Fibroblast of skin of right quadriceps (primary cell): ENCODE measurements at regions not wholly inside any gene's neighbourhood (a gene's known extent, or its start where the extent isn't known, plus 50 kb on each side); places are given as distances from the start of the nearest gene placed in this dataset.

Source experiments
- DNase-seq: peaks from one replicate; pipeline ENCODE4 v3.0.0-alpha.2; 2013

- no peak for DNase-seq
Observed at GRCh38 chr7:41334071-41334862, 368.6 kb downstream of the INHBA start.

- DNase-seq = peak; percentile 98
Observed at GRCh38 chr7:41333511-41333910, 369.4 kb downstream of the INHBA start.

GRCh38 chr7:41331194-41331593 lies 371.7 kb downstream of the INHBA start:
- no peak for DNase-seq

GRCh38 chr7:41328544-41328943 lies 374.3 kb downstream of the INHBA start:
- DNase-seq = peak; percentile 70

GRCh38 chr7:41328131-41328530 lies 374.8 kb downstream of the INHBA start:
- DNase-seq = peak; percentile 49

GRCh38 chr7:41326616-41327015 lies 376.3 kb downstream of the INHBA start:
- no peak for DNase-seq

- peak; percentile 27 for DNase-seq
Observed at GRCh38 chr7:41323806-41324205, 379.1 kb downstream of the INHBA start.

- peak; percentile 31 for DNase-seq
Observed at GRCh38 chr7:41319581-41319980, 383.3 kb downstream of the INHBA start.

- no peak for DNase-seq
Observed at GRCh38 chr7:41316410-41316809, 386.5 kb downstream of the INHBA start.

GRCh38 chr7:41315764-41316163 lies 387.1 kb downstream of the INHBA start:
- DNase-seq = no peak

GRCh38 chr7:41313171-41313570 lies 389.7 kb downstream of the INHBA start:
- no peak for DNase-seq

GRCh38 chr7:41312235-41312634 lies 390.7 kb downstream of the INHBA start:
- no peak for DNase-seq

- DNase-seq = no peak
Observed at GRCh38 chr7:41311301-41311700, 391.6 kb downstream of the INHBA start.

- DNase-seq = peak; percentile 41
Observed at GRCh38 chr7:41306486-41306885, 396.4 kb downstream of the INHBA start.

GRCh38 chr7:41305001-41305400 lies 397.9 kb downstream of the INHBA start:
- DNase-seq = no peak

- DNase-seq = no peak
Observed at GRCh38 chr7:41303709-41304108, 399.2 kb downstream of the INHBA start.

- DNase-seq = peak; percentile 41
Observed at GRCh38 chr7:41298409-41298808, 404.5 kb downstream of the INHBA start.

GRCh38 chr7:41297166-41297565 lies 405.7 kb downstream of the INHBA start:
- no peak for DNase-seq

GRCh38 chr7:41295455-41295815 lies 407.5 kb downstream of the INHBA start:
- DNase-seq = no peak

GRCh38 chr7:41294556-41295454 lies 408.1 kb downstream of the INHBA start:
- DNase-seq = no peak

- DNase-seq = no peak
Observed at GRCh38 chr7:41292487-41292886, 410.4 kb downstream of the INHBA start.

- DNase-seq = no peak
Observed at GRCh38 chr7:41287559-41288335, 415.1 kb downstream of the INHBA start.

GRCh38 chr7:41280491-41280890 lies 422.4 kb downstream of the INHBA start:
- no peak for DNase-seq
